Chondrocyte (in vitro differentiated cells): ENCODE measurements at regions not wholly inside any gene's neighbourhood (a gene's known extent, or its start where the extent isn't known, plus 50 kb on each side); places are given as distances from the start of the nearest gene placed in this dataset.

Source experiments
- DNase-seq: peaks from one replicate; pipeline ENCODE4 v3.0.0; 2021; ENCODE audit warnings: mixed read lengths, low spot score
- H3K27ac Mint-ChIP-seq: one replicate; pipeline ENCODE4 v1.8.0; 2021; ENCODE audit warnings: mild to moderate bottlenecking, moderate library complexity, mixed read lengths; ENCODE audit not compliant: unreplicated experiment
- H3K27me3 Mint-ChIP-seq: 2 replicates; pipeline ENCODE4 v1.8.0; 2021; ENCODE audit warnings: low read depth, mixed read lengths
- H3K36me3 Mint-ChIP-seq: 2 replicates; pipeline ENCODE4 v1.8.0; 2021; ENCODE audit warnings: low read depth, mixed read lengths
- H3K4me1 Mint-ChIP-seq: 2 replicates; pipeline ENCODE4 v1.8.0; 2021; ENCODE audit warnings: low read depth, mild to moderate bottlenecking, mixed read lengths
- H3K4me3 Mint-ChIP-seq: one replicate; pipeline ENCODE4 v1.8.0; 2021; ENCODE audit warnings: mild to moderate bottlenecking, moderate library complexity, mixed read lengths; ENCODE audit not compliant: unreplicated experiment
- H3K9me3 Mint-ChIP-seq: 2 replicates; pipeline ENCODE4 v1.8.0; 2021; ENCODE audit warnings: low read depth, mixed read lengths
- CTCF ChIP-seq: fragments of 200-600 bp; sonication (generic); IDR thresholded peaks from 2 replicates; pipeline ENCODE4 v1.5.0; 2021; ENCODE audit warnings: antibody characterized with exemption, mild to moderate bottlenecking, moderate library complexity

GRCh38 chr18:78319264-78319663, 660.4 kb upstream of the SALL3 start:
- peaks cover 3% of the 10 kb centered on the region for H3K9me3 Mint-ChIP-seq

GRCh38 chr18:78319961-78320360, 659.7 kb upstream of the SALL3 start:
- no peak for DNase-seq
- no peak for TF ChIP-seq CTCF
- H3K9me3 Mint-ChIP-seq = peaks cover 3% of the 10 kb centered on the region
- H3K4me1 Mint-ChIP-seq = no peaks in the 10 kb centered on the region
- no peak overlapping the region for H3K27ac Mint-ChIP-seq
- H3K4me3 Mint-ChIP-seq = no peak overlapping the region
- H3K27me3 Mint-ChIP-seq = no peaks in the 10 kb centered on the region
- no peaks in the 10 kb centered on the region for H3K36me3 Mint-ChIP-seq

More at GRCh38 chr18:78319264-78319663, 660.4 kb upstream of the SALL3 start:
- no peak for DNase-seq
- no peak overlapping the region for H3K27ac Mint-ChIP-seq
- H3K27me3 Mint-ChIP-seq = no peaks in the 10 kb centered on the region
- TF ChIP-seq CTCF = no peak
- H3K4me1 Mint-ChIP-seq = no peaks in the 10 kb centered on the region
- H3K4me3 Mint-ChIP-seq = no peak overlapping the region
- H3K36me3 Mint-ChIP-seq = no peaks in the 10 kb centered on the region

- Mint-ChIP-seq H3K36me3 (no peaks in the 10 kb centered on the region), H3K27ac (no peak overlapping the region), H3K9me3 (peaks cover 3% of the 10 kb centered on the region), H3K4me1 (no peaks in the 10 kb centered on the region), H3K4me3 (no peak overlapping the region), H3K27me3 (no peaks in the 10 kb centered on the region)
- DNase-seq = no peak
- no peak for TF ChIP-seq CTCF
Observed at GRCh38 chr18:78321402-78321801, 658.2 kb upstream of the SALL3 start.

DNA sequence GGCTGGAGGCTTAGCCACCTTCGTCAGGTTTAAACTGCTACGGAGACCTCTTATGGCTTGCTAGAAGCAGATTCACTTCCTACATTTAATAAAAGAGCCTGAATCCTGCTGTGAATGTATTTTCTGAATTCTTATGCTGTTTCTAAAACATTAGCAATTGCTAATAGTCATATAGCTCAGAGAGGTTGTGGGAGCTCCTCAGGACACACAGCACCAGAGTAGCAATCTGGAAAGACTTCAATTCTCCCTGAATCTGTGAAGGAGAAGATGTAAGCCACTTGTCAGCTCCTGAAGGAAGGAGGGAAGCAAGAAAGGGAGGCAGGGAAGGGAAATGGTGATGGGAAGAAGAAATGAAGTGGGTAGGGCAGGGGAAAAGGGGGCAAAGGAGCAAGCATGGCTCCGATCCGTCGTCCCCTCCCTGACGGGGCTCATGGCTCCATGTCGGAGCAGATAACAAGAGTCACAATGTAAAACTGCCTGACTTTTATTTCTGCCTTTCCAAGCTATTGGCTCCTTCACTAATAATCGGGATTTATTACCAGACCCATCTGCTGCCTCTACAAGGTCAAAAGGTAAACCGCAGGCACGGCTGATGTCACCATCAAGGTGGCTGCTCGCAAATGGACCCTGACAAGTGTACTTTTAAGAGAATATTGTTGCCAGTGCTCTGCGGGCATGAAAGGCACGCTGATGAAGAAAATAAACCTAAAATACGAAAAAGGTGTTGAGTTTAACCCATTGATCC, 656.0 kb upstream of the SALL3 start:
- Mint-ChIP-seq H3K27me3 (no peaks in the 10 kb centered on the region), H3K4me3 (no peak overlapping the region), H3K9me3 (no peaks in the 10 kb centered on the region), H3K36me3 (no peaks in the 10 kb centered on the region), H3K27ac (no peak overlapping the region), H3K4me1 (no peaks in the 10 kb centered on the region)
- DNase-seq = no peak
- TF ChIP-seq CTCF = no peak

- no peak for DNase-seq
- no peaks in the 10 kb centered on the region for H3K27me3 Mint-ChIP-seq
- no peak overlapping the region for H3K27ac Mint-ChIP-seq
- TF ChIP-seq CTCF = no peak
- H3K9me3 Mint-ChIP-seq = peaks cover 3% of the 10 kb centered on the region
- H3K4me3 Mint-ChIP-seq = no peak overlapping the region
- H3K4me1 Mint-ChIP-seq = no peaks in the 10 kb centered on the region
- no peaks in the 10 kb centered on the region for H3K36me3 Mint-ChIP-seq
Observed at GRCh38 chr18:78327643-78328042, 652.0 kb upstream of the SALL3 start.
